Suprapubic skin (tissue), 4 donors: ENCODE measurements at regions not wholly inside any gene's neighbourhood (a gene's known extent, or its start where the extent isn't known, plus 50 kb on each side); places are given as distances from the start of the nearest gene placed in this dataset.

Experiments used
- CTCF ChIP-seq, 2 donors: fragments of 200-600 bp in 1 of 2; fragments of 450-650 bp in 1 of 2; sonication (generic) in 1 of 2; IDR thresholded peaks; one replicate each; pipeline ENCODE4 v1.5.1; 2016 to 2019; ENCODE audit warnings: antibody characterized with exemption in 2 of 2, mild to moderate bottlenecking in 1 of 2, moderate library complexity in 1 of 2
- EP300 ChIP-seq: sonication (generic); formaldehyde crosslinking; IDR thresholded peaks from one replicate; pipeline ENCODE4 v1.6.1; 2017; ENCODE audit warnings: antibody characterized with exemption
- POLR2A ChIP-seq, 2 donors: fragments of 450-650 bp; IDR thresholded peaks; one replicate each; pipeline ENCODE4 v1.6.1; 2017; ENCODE audit warnings: antibody characterized with exemption in 2 of 2, mild to moderate bottlenecking in 2 of 2, moderate library complexity in 2 of 2
- POLR2AphosphoS5 ChIP-seq, 3 donors: sonication (generic); formaldehyde crosslinking; IDR thresholded peaks; one replicate each; pipeline ENCODE4 v1.6.1; 2017; ENCODE audit warnings: antibody characterized with exemption in 3 of 3

GRCh38 chr3:163576314-163576713, 1502.0 kb downstream of the SI start:
- TF ChIP-seq CTCF (IDR thresholded peaks at IDR 0.05), result no peak
- TF ChIP-seq POLR2A (IDR thresholded peaks at IDR 0.05), result no peak
- no peak for TF ChIP-seq POLR2AphosphoS5 (IDR thresholded peaks at IDR 0.05)
- TF ChIP-seq EP300, result no peak
